ENCODE measurements at regions not wholly inside any gene's neighbourhood (a gene's known extent, or its start where the extent isn't known, plus 50 kb on each side); places are given as distances from the start of the nearest gene placed in this dataset.
"Not testable (repeated sequence)": the region's sequence is repeated elsewhere in the genome, so short reads cannot be mapped to it uniquely, and the experiment has no call there.

DNA sequence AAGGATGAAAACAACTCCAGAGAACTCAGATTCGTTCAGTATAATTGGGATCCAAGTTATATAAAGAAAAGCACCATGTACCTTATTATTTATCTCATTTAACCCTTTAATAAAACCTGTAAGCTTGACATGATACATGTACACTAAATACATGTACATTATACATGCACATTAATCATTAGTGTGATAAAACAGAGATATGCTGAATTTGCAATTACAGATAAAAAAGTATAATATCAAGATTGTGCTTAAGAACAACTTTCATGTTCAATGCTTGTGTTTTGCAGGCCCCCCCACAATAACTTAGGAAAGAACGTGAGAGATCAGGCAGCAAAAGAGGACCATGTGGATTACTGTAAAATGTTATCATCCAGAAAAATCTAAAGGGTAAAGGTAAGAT, 385.4 kb upstream of the GYPC start:
- no peaks in the 10 kb centered on the region for H3K9me3 Mint-ChIP-seq

DNA sequence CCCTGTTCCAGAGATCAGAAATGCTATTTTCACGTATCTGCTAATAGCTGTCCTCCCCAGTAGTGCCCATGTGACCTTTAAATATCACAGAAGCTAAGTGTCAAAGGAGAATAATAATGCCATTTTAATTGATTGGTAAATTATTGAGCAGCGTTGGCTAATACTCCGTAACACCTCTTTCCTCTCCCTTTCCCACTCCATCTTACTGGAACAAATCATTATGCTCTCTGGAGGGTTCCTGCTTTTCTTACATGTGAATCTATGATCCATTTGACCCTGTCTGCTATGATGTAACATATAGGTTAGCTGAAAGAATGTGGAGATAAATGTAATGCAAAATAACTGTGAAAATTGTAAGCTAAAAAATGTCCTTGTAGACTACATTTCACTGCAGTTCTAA, 383.6 kb upstream of the GYPC start:
- no peak for DNase-seq (ENCODE audit: low spot score)
- Mint-ChIP-seq H3K27me3 (ENCODE audit: low read depth) (no peaks in the 10 kb centered on the region), H3K27ac (no peak overlapping the region), H3K4me3 (no peak overlapping the region), H3K9me3 (no peaks in the 10 kb centered on the region), H3K4me1 (ENCODE audit: low read depth) (no peaks in the 10 kb centered on the region), H3K36me3 (ENCODE audit: low read depth) (no peaks in the 10 kb centered on the region)

More for the DNA sequence above, 385.4 kb upstream of the GYPC start:
- Mint-ChIP-seq H3K27ac (no peak overlapping the region), H3K4me3 (no peak overlapping the region), H3K4me1 (ENCODE audit: low read depth) (no peaks in the 10 kb centered on the region), H3K27me3 (ENCODE audit: low read depth) (no peaks in the 10 kb centered on the region), H3K36me3 (ENCODE audit: low read depth) (no peaks in the 10 kb centered on the region)
- no peak for DNase-seq (ENCODE audit: low spot score)

DNA sequence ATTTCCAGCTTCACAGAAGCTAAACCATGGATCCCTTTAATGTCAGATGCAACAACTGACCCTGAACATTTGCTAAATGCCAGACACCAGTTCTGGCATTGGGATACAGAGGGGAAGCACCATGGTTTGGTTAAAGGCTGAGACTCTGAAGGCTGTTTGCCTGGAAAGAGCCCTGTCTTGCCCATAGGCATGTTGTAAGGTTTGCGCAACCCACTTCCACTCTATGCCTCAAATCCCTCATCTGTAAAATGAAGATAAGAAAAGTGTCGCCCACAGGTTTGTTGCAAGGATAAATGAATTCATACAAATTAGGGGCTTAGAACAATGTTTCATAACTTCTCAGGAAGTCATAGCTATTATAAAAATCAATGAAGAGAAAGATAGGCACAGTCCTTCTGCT, 380.9 kb upstream of the GYPC start:
- H3K4me3 Mint-ChIP-seq: no peak overlapping the region
- no peak for DNase-seq (ENCODE audit: low spot score)
- no peak overlapping the region for H3K27ac Mint-ChIP-seq
- no peaks in the 10 kb centered on the region for H3K27me3 Mint-ChIP-seq (ENCODE audit: low read depth)
- no peaks in the 10 kb centered on the region for H3K36me3 Mint-ChIP-seq (ENCODE audit: low read depth)
- H3K9me3 Mint-ChIP-seq: no peaks in the 10 kb centered on the region
- no peaks in the 10 kb centered on the region for H3K4me1 Mint-ChIP-seq (ENCODE audit: low read depth)

DNA sequence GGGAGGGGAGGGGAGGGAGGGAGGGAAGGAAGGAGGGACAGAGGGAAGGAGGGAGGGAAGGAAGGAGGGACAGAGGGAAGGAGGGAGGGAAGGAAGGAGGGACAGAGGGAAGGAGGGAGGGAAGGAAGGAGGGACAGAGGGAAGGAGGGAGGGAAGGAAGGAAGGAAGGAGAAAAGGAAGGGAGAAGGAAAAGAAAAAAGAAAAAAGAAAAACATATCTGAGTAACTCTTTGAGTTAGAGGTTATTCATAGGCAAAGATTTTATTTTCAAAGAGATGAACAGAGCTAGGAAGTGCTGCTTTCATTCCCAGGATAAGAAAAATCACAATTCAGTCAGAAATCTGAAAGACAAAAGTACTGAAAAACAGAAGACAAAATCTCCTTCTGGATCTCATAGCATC, 379.7 kb upstream of the GYPC start:
- H3K27me3 Mint-ChIP-seq (ENCODE audit: low read depth); H3K4me1 Mint-ChIP-seq (ENCODE audit: low read depth); H3K36me3 Mint-ChIP-seq (ENCODE audit: low read depth); H3K27ac Mint-ChIP-seq; DNase-seq (ENCODE audit: low spot score); H3K9me3 Mint-ChIP-seq; H3K4me3 Mint-ChIP-seq: not testable (repeated sequence)

DNA sequence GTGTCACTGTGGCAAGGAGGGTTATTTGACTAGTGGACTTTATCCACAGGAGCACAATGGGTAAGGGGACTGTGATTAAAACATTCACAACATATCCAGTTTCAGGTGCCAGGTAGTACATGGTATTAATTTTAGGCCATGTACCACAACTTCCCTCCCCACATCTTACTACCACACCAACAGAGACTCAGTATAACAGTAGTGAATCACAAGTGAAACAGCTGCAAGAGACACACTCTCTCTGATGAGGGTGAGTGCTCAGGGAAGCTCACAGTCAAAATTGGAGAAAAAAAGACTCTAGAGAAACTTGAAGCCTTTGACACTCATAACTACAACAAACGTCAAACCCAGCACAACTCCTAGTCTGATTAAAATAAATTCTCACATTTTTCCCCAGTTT, 367.6 kb upstream of the GYPC start:
- no peaks in the 10 kb centered on the region for H3K9me3 Mint-ChIP-seq
- H3K4me3 Mint-ChIP-seq: no peak overlapping the region
- DNase-seq (ENCODE audit: low spot score): no peak
- no peaks in the 10 kb centered on the region for H3K4me1 Mint-ChIP-seq (ENCODE audit: low read depth)
- H3K36me3 Mint-ChIP-seq (ENCODE audit: low read depth): no peaks in the 10 kb centered on the region
- H3K27me3 Mint-ChIP-seq (ENCODE audit: low read depth): no peaks in the 10 kb centered on the region
- H3K27ac Mint-ChIP-seq: no peak overlapping the region

DNA sequence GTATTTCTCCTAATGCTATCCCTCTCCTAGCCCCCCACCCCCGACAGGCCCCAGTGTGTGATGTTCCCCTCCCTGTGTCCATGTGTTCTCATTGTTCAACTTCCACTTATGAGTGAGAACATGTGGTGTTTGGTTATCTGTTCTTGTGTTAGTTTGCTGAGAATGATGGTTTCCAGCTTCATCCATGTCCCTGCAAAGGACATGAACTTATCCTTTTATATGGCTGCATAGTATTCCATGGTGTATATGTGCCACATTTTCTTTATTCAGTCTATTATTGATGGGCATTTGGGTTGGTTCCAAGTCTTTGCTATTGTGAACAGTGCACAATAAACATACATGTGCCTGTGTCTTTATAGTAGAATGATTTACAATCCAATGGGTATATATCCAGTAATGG, 362.0 kb upstream of the GYPC start:
- DNase-seq (ENCODE audit: low spot score); H3K4me3 Mint-ChIP-seq; H3K27ac Mint-ChIP-seq; H3K27me3 Mint-ChIP-seq (ENCODE audit: low read depth); H3K36me3 Mint-ChIP-seq (ENCODE audit: low read depth); H3K4me1 Mint-ChIP-seq (ENCODE audit: low read depth); H3K9me3 Mint-ChIP-seq: not testable (repeated sequence)

DNA sequence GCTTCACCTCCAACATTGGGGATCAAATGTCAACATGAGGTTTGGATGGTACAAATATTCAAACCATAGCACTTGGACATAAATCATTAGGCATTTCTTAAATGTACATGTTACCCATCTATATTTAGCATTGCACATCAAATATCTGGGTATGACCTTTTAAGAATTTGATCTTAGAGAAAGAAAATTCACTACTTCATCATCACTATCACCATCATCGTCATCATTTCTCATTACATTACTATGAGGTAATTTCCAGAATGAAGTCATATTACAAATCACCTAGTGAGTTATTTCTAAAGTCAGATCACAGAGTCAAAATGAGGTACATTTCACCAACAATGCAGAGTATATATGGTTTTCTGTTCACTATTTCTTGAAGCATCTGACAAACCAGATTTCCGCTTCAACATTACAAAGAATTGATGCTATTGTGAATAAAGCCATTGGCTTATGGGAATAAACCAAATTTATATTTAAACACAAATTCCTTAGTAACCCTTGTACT, 356.4 kb upstream of the GYPC start:
- H3K27me3 Mint-ChIP-seq (ENCODE audit: low read depth): no peaks in the 10 kb centered on the region
- no peaks in the 10 kb centered on the region for H3K4me1 Mint-ChIP-seq (ENCODE audit: low read depth)
- no peak for DNase-seq (ENCODE audit: low spot score)
- no peaks in the 10 kb centered on the region for H3K9me3 Mint-ChIP-seq
- H3K4me3 Mint-ChIP-seq: no peak overlapping the region
- H3K36me3 Mint-ChIP-seq (ENCODE audit: low read depth): no peaks in the 10 kb centered on the region
- no peak overlapping the region for H3K27ac Mint-ChIP-seq

DNA sequence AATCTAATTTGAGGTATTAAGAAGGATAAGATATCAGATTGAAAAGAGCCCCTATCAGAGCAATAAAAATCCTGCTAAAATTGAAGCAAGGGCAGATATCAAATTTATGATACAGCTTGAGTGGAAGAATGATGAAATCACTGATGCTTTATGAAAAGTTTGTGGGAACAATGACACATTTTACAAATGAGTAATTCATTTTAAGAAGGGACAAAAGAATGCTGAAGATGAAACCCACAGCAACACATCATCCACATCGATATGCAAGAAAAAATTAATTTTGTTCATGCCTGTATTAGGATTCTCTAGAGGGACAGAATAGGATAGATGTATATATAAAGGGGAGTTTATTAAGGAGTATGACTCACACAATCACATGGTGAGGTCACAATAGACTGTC, 355.6 kb upstream of the GYPC start:
- H3K4me3 Mint-ChIP-seq: no peak overlapping the region
- no peak overlapping the region for H3K27ac Mint-ChIP-seq
- H3K27me3 Mint-ChIP-seq (ENCODE audit: low read depth): no peaks in the 10 kb centered on the region
- H3K9me3 Mint-ChIP-seq: no peaks in the 10 kb centered on the region
- no peaks in the 10 kb centered on the region for H3K4me1 Mint-ChIP-seq (ENCODE audit: low read depth)
- no peaks in the 10 kb centered on the region for H3K36me3 Mint-ChIP-seq (ENCODE audit: low read depth)
- no peak for DNase-seq (ENCODE audit: low spot score)

DNA sequence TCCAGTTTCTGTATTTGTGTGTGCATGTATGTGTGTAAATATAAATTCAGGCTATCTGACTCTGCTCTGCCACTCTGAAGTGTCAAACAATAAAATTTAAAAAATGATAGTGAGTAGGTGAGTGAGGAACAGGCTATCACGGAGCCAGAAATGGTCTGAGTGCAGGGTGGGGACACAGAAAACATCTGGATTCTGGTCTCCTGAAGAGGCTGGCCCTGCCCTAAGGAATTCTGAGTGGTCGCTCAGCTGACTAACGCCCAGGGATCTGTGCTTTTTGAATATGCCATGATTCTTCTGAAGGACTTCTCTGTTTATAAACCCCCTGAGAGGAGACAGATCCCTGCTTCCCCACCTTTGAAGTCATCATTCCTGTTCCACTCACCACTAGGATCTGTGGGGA, 353.9 kb upstream of the GYPC start:
- no peaks in the 10 kb centered on the region for H3K27me3 Mint-ChIP-seq (ENCODE audit: low read depth)
- no peaks in the 10 kb centered on the region for H3K36me3 Mint-ChIP-seq (ENCODE audit: low read depth)
- DNase-seq (ENCODE audit: low spot score): no peak
- H3K27ac Mint-ChIP-seq: no peak overlapping the region
- no peaks in the 10 kb centered on the region for H3K4me1 Mint-ChIP-seq (ENCODE audit: low read depth)
- no peak overlapping the region for H3K4me3 Mint-ChIP-seq
- no peaks in the 10 kb centered on the region for H3K9me3 Mint-ChIP-seq

DNA sequence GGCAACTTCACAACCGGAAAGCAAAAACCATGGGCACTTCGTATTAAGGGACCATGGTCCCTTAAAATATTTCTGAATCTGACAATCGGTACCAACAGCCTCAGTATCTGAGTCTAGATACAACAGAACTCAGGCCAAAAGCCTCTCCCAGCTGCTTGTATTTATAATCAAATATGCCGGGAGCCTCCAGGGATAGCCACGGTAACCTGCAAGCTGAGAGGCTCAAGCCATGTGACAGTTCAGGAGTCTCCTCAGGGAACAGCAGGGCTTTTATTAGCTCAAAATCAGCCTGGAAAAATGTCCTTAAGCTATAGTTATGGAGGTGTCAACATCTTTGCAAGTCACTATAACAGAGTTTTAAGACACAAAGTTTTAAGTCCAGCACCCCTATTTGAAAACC, 352.8 kb upstream of the GYPC start:
- Mint-ChIP-seq H3K27me3 (ENCODE audit: low read depth) (no peaks in the 10 kb centered on the region), H3K27ac (no peak overlapping the region), H3K9me3 (no peaks in the 10 kb centered on the region), H3K4me1 (ENCODE audit: low read depth) (no peaks in the 10 kb centered on the region), H3K36me3 (ENCODE audit: low read depth) (no peaks in the 10 kb centered on the region), H3K4me3 (no peak overlapping the region)
- DNase-seq (ENCODE audit: low spot score): no peak

DNA sequence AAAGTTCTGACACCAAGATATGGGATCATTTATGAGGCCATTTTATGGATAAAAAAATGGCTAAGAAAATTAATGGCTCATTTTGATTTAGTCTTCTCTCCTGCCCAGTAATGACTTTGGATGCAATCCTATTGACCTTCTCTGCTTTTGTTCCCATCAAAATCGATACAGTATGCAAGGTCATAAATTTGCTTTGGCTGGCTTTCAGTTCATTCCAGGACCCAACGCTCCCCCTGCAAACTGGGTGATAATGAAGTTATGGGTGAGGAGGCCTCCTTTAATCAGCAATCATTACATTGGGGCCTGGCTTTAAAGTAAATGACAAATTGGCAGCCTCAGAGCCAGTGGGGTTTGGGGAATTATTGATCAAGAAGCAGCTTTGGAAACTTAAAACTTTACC, 351.8 kb upstream of the GYPC start:
- Mint-ChIP-seq H3K27ac (no peak overlapping the region), H3K27me3 (ENCODE audit: low read depth) (no peaks in the 10 kb centered on the region), H3K4me3 (no peak overlapping the region), H3K36me3 (ENCODE audit: low read depth) (no peaks in the 10 kb centered on the region), H3K9me3 (no peaks in the 10 kb centered on the region), H3K4me1 (ENCODE audit: low read depth) (no peaks in the 10 kb centered on the region)
- no peak for DNase-seq (ENCODE audit: low spot score)

DNA sequence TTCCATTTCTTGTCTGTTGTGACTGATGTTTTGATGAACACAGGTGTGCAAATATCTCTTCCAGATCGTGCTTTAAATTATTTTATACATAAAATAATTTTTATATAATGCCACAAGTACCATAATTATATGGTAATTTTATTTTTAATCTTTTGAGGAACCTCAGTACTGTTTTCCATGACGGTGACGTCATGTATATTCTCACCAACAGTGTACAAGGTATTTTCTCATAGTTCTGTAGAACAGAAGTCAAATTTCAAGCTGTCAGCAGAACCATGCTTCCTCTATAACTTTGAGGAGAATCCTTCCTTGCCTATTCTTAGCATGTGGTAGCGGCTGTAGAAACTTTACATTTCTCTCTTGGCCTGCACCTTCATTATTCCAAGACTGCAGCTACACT, 349.4 kb upstream of the GYPC start:
- Mint-ChIP-seq H3K36me3 (ENCODE audit: low read depth) (no peaks in the 10 kb centered on the region), H3K27me3 (ENCODE audit: low read depth) (no peaks in the 10 kb centered on the region), H3K4me1 (ENCODE audit: low read depth) (no peaks in the 10 kb centered on the region), H3K27ac (no peak overlapping the region), H3K9me3 (no peaks in the 10 kb centered on the region), H3K4me3 (no peak overlapping the region)
- no peak for DNase-seq (ENCODE audit: low spot score)

DNA sequence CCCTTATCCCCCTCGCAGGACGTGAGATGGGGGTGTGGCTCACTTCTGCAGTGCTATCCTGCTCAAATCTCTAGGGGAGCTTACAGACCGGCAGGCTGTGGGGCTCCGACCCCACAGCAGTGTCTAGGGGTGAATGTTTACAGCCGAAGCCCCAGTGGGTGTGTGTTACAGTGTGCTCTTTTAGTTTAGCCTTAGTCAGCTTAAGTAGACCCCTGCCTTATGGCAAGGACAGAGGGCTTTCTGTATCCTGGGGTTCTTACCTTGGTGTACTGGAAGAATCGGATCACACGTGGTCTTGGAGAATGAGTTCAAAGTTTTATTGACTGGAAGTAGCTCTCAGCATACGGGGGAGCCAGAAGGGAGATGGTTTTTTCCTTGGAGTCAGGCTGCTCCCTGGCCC, 348.2 kb upstream of the GYPC start:
- H3K27me3 Mint-ChIP-seq (ENCODE audit: low read depth): no peaks in the 10 kb centered on the region

DNA sequence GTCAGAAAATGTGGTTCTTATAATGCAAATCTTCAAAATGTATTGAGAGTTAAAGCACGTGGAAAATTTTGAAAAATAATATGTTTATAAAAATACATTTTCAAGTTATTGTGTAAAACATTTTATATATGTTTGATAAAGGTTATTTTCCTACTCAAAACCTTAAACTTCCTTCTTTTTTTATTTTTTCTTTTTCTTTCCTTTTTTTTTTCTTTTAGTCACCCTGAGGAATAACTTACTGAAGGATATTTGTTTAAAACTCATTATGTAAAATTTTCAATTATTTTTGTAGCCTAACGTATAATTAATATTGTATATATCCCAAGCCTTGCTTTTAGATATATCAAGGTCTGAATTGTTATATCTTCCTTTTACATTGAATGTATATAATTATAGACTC, 346.8 kb upstream of the GYPC start:
- no peaks in the 10 kb centered on the region for H3K4me1 Mint-ChIP-seq (ENCODE audit: low read depth)
- no peaks in the 10 kb centered on the region for H3K36me3 Mint-ChIP-seq (ENCODE audit: low read depth)
- no peaks in the 10 kb centered on the region for H3K9me3 Mint-ChIP-seq
- H3K4me3 Mint-ChIP-seq: no peak overlapping the region
- H3K27ac Mint-ChIP-seq: no peak overlapping the region
- H3K27me3 Mint-ChIP-seq (ENCODE audit: low read depth): no peaks in the 10 kb centered on the region
- no peak for DNase-seq (ENCODE audit: low spot score)

More for the DNA sequence above, 348.2 kb upstream of the GYPC start:
- Mint-ChIP-seq H3K4me3 (no peak overlapping the region), H3K9me3 (no peaks in the 10 kb centered on the region), H3K4me1 (ENCODE audit: low read depth) (no peaks in the 10 kb centered on the region), H3K36me3 (ENCODE audit: low read depth) (no peaks in the 10 kb centered on the region), H3K27ac (no peak overlapping the region)
- DNase-seq (ENCODE audit: low spot score): no peak

DNA sequence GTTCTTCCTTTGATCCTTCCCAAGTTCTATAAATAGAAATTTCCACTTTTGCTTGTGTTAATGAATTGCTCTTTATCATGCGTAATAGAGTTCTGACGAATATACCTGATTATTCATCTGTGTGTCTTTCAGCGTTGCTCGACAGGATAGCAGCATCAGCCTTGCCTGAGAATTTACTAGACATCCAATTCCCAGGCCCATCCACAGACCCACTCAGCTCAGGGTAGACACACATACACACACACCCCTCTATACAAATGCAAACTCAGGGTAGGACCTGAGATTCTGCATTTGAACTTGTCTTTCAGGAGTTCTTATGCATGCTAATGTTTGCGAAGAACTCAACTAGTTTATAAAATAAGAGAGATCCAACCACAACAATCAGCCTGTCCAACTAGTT, 343.4 kb upstream of the GYPC start:
- DNase-seq (ENCODE audit: low spot score): no peak
- Mint-ChIP-seq H3K4me1 (ENCODE audit: low read depth) (no peaks in the 10 kb centered on the region), H3K4me3 (no peak overlapping the region), H3K9me3 (no peaks in the 10 kb centered on the region), H3K36me3 (ENCODE audit: low read depth) (no peaks in the 10 kb centered on the region), H3K27ac (no peak overlapping the region), H3K27me3 (ENCODE audit: low read depth) (no peaks in the 10 kb centered on the region)

All from T-helper 2 cell treated with Interferon-gamma antibody and Interleukin-4, amounts not matched to agents 5 μg/mL and 100 μg/mL, for 36 hours (primary cell).